Body of pancreas (tissue), 4 donors: ENCODE measurements at regions not wholly inside any gene's neighbourhood (a gene's known extent, or its start where the extent isn't known, plus 50 kb on each side); places are given as distances from the start of the nearest gene placed in this dataset.

Experiments
- ATAC-seq: fragments of 150-250 bp; one replicate; pipeline ENCODE4 v1.9.1; 2016
- DNase-seq, 4 donors: peaks; one replicate each; pipeline ENCODE4 v3.0.0-alpha.2; 2019
- H3K27ac ChIP-seq, 4 donors: fragments of 200-600 bp; sonication (generic); 1 replicate in 3 of 4; 2 replicates in 1 of 4; pipeline versions ENCODE4 v1.5.1 to v1.6.1; 2016 to 2019; ENCODE audit warnings: mild to moderate bottlenecking in 1 of 4, mixed read lengths in 1 of 4, moderate library complexity in 1 of 4
- H3K27me3 ChIP-seq, 2 donors: fragments of 200-600 bp; sonication (generic); one replicate each; pipeline ENCODE4 v1.6.0; 2016; ENCODE audit warnings: mild to moderate bottlenecking in 1 of 2
- H3K36me3 ChIP-seq, 2 donors: fragments of 200-600 bp; sonication (generic); replicated peaks in 1 of 2; 2 replicates each; pipeline ENCODE4 v1.5.1; 2016; ENCODE audit warnings: low read depth in 2 of 2; ENCODE audit not compliant: insufficient read depth in 1 of 2
- H3K4me1 ChIP-seq: fragments of 200-600 bp; sonication (generic); one replicate; pipeline ENCODE4 v1.6.0; 2016
- H3K4me3 ChIP-seq, 2 donors: fragments of 200-600 bp; sonication (generic); 1 replicate in 1 of 2; 2 replicates in 1 of 2; pipeline ENCODE4 v1.5.1; 2016 to 2019
- H3K9me3 ChIP-seq, 3 donors: fragments of 200-600 bp; sonication (generic); 1 replicate in 2 of 3; 2 replicates in 1 of 3; pipeline ENCODE4 v1.5.1; 2016
- POLR2A ChIP-seq, 3 donors: fragments of 450-650 bp; IDR thresholded peaks; one replicate each; pipeline ENCODE4 v1.6.1; 2016; ENCODE audit warnings: antibody characterized with exemption in 3 of 3, mild to moderate bottlenecking in 2 of 3
- WGBS, 2 donors: methylation state at CpG; one replicate each; pipeline ENCODE4 v1.1.5; 2017; 5-methylcytosine and 5-hydroxymethylcytosine counted together
- intact Hi-C: fragments of 100-400 bp; cut with DNase I; formaldehyde crosslinking; loops from one replicate; pipeline ENCODE4 v1.15.1; 2023
- TF ChIP-seq, protein P1 (sequence below), 7 experiments: fragments of 450-650 bp in 4 of 7; fragments of 200-600 bp in 3 of 7; sonication (generic) in 3 of 7; IDR thresholded peaks; one replicate each; pipeline ENCODE4 v1.5.1; 2016 to 2019; ENCODE audit warnings: antibody characterized with exemption in 7 of 7

DNA sequence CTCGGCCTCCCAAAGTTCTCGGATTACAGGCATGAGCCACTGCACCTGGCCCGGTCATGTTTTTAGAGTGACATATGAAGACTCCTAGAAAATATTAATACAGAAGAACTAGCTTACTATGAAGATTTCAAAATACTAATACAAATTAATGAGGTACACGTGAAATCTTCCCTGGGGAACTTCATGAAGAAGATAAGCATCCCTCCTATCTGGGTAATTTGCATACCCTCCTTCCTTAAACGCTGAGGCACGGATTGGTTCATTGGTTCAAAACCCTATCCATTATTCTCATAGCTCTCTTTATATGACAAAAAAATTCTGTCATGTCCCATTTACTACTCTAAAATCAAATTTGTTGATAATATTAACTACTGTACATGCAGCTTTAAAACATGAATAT lies 224.8 kb upstream of the KLF14 start:
- WGBS, 2 donors: 65 to 69% methylated on average over 6 of the region's 6 CpGs

DNA sequence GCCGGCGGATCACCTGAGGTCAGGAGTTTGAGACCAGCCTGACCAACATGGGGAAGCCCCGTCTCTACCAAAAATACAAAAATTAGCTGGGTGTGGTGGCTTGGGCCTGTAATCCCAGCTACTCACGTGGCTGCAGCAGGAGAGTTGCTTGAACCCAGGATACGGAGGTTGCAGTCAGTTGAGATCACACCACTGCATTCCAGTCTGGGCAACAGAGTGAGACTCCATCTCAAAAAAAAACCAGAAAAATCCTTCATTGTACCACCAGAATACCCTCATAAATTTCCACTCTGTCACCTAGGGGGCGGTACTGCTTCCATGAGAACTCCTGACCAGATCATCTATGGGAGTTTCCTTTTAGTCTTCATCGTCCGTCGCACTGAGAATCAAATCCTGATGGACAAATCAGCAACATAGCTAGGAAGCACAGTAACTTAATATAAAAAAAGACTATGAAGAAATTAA lies 225.8 kb upstream of the KLF14 start:
- no peaks in the 10 kb centered on the region for H3K4me1 ChIP-seq
- no peaks in the 10 kb centered on the region for H3K27me3 ChIP-seq
- DNase-seq (no peak), ATAC-seq (no peak)
- no peak overlapping the region for H3K4me3 ChIP-seq
- no peaks in the 10 kb centered on the region for H3K36me3 ChIP-seq
- TF ChIP-seq POLR2A (IDR thresholded peaks at IDR 0.05): no peak
- TF ChIP-seq, protein P1, sequence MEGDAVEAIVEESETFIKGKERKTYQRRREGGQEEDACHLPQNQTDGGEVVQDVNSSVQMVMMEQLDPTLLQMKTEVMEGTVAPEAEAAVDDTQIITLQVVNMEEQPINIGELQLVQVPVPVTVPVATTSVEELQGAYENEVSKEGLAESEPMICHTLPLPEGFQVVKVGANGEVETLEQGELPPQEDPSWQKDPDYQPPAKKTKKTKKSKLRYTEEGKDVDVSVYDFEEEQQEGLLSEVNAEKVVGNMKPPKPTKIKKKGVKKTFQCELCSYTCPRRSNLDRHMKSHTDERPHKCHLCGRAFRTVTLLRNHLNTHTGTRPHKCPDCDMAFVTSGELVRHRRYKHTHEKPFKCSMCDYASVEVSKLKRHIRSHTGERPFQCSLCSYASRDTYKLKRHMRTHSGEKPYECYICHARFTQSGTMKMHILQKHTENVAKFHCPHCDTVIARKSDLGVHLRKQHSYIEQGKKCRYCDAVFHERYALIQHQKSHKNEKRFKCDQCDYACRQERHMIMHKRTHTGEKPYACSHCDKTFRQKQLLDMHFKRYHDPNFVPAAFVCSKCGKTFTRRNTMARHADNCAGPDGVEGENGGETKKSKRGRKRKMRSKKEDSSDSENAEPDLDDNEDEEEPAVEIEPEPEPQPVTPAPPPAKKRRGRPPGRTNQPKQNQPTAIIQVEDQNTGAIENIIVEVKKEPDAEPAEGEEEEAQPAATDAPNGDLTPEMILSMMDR (IDR thresholded peaks at IDR 0.05): peak in 2 of 7 experiments; percentile 9 to 27
- H3K27ac ChIP-seq: peak overlapping the region in 2 of 4 donors; percentile 46 to 63
- intact Hi-C loops: no loop called here
- 79 to 81% methylated on average over 7 to 9 of the region's 9 CpGs for WGBS, 2 donors
- no peaks in the 10 kb centered on the region for H3K9me3 ChIP-seq

More for the DNA sequence above, 224.8 kb upstream of the KLF14 start:
- no peaks in the 10 kb centered on the region for H3K27me3 ChIP-seq
- H3K4me3 ChIP-seq: no peak overlapping the region
- H3K27ac ChIP-seq: no peak overlapping the region
- ATAC-seq (no peak), DNase-seq (no peak)
- no peaks in the 10 kb centered on the region for H3K36me3 ChIP-seq
- intact Hi-C loops: no loop called here
- H3K9me3 ChIP-seq: no peaks in the 10 kb centered on the region
- H3K4me1 ChIP-seq: no peaks in the 10 kb centered on the region
- TF ChIP-seq, protein P1 (IDR thresholded peaks at IDR 0.05): no peak
- TF ChIP-seq POLR2A (IDR thresholded peaks at IDR 0.05): no peak

DNA sequence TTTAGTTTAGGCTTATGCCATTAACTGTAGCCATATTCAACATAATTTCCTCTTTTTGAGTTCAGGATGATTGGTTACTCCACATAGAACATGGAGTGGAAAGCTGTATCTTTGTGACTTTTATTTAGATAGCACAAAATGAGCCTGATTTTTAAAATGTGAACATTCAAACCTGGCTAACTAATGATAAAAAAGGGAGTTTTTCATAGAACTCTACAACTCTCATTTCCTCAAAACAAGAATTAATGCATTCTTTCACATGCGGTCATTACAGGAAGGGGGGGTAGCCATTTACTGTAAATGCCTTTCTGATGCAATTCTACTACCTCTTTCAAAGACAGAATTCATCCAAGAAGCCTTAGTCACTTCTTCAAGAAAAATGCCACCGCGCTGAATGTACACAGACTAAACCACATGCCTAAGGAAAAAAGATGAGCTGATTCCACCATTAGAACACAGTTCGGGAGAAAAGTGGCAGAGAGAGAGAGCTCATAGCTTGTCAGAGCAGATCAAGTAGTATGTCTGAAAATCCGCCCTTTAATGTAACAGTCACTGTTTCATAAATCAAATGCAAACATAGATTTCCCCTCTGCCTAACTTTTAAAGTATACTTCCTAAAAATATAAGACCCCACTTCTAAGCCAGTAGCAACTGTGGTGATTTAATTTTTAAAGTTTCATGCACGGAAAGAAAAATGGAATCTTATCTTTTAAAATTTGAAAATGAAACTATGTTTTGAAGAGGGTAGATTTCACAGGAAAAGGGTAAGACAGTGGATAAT lies 226.4 kb upstream of the KLF14 start:
- TF ChIP-seq, protein P1 (IDR thresholded peaks at IDR 0.05): no peak
- TF ChIP-seq POLR2A (IDR thresholded peaks at IDR 0.05): no peak
- WGBS, 2 donors: 71 to 80% methylated on average over 6 of the region's 6 CpGs
- H3K27ac ChIP-seq: peak overlapping the region in 2 of 4 donors; percentile 46 to 63
- H3K36me3 ChIP-seq: no peaks in the 10 kb centered on the region
- H3K9me3 ChIP-seq: no peaks in the 10 kb centered on the region
- ATAC-seq (no peak), DNase-seq (peak in 1 of 4 donors; percentile 57)
- no peaks in the 10 kb centered on the region for H3K4me1 ChIP-seq
- intact Hi-C loops: no loop called here
- no peaks in the 10 kb centered on the region for H3K27me3 ChIP-seq
- H3K4me3 ChIP-seq: no peak overlapping the region

DNA sequence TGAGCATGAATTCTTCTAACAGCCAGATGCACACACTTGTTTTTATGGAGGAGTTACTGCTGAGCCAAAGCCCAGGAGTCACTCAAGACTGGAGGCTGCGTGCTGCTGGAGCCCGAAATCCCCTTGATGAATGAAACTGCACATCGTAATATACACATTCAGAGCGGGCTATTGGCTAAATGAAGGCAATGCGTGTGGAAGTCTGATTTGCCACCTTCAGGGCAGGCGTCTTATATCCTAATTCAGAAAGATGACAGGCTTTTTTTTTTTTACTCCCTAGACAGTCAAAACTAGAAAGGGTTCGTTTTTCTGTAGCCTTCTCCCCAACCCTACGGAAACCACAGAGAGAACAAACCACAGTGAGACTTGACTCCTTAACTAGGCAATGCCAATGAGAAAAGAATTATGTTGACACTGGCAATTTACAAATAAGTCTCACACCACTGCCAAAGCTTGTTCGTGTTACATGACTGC lies 227.2 kb upstream of the KLF14 start:
- no peaks in the 10 kb centered on the region for H3K9me3 ChIP-seq
- H3K36me3 ChIP-seq: no peaks in the 10 kb centered on the region
- ATAC-seq (no peak), DNase-seq (no peak)
- no peak for TF ChIP-seq POLR2A (IDR thresholded peaks at IDR 0.05)
- TF ChIP-seq, protein P1 (IDR thresholded peaks at IDR 0.05): no peak
- no peaks in the 10 kb centered on the region for H3K27me3 ChIP-seq
- no peak overlapping the region for H3K4me3 ChIP-seq
- 66 to 79% methylated on average over 9 of the region's 9 CpGs for WGBS, 2 donors
- no peaks in the 10 kb centered on the region for H3K4me1 ChIP-seq
- intact Hi-C loops: no loop called here
- peak overlapping the region in 2 of 4 donors; percentile 46 to 63 for H3K27ac ChIP-seq
